KMS-11 (cell line): ENCODE measurements at regions not wholly inside any gene's neighbourhood (a gene's known extent, or its start where the extent isn't known, plus 50 kb on each side); places are given as distances from the start of the nearest gene placed in this dataset.

Source experiments
- H2AFZ ChIP-seq: fragments of 200-600 bp; sonication (generic); 2 replicates; pipeline ENCODE4 v1.6.1; 2016; ENCODE audit warnings: antibody characterized with exemption, mixed run types, low read depth
- H3K27ac ChIP-seq: fragments of 200-600 bp; sonication (generic); 2 replicates; pipeline ENCODE4 v1.6.1; 2016; ENCODE audit warnings: mild to moderate bottlenecking, mixed run types
- H3K27me3 ChIP-seq: fragments of 200-600 bp; sonication (generic); 2 replicates; pipeline ENCODE4 v1.6.1; 2017; ENCODE audit warnings: mild to moderate bottlenecking, low read depth, mixed run types, moderate library complexity; ENCODE audit not compliant: insufficient read depth
- H3K36me3 ChIP-seq: fragments of 200-600 bp; sonication (generic); 2 replicates; pipeline ENCODE4 v1.6.1; 2017; ENCODE audit warnings: mild to moderate bottlenecking, mixed run types; ENCODE audit not compliant: insufficient read depth
- H3K4me1 ChIP-seq: fragments of 200-600 bp; sonication (generic); 2 replicates; pipeline ENCODE4 v1.6.1; 2016; ENCODE audit warnings: mild to moderate bottlenecking, low read depth, mixed run types; ENCODE audit not compliant: poor library complexity, severe bottlenecking
- H3K4me2 ChIP-seq: fragments of 200-600 bp; sonication (generic); 2 replicates; pipeline ENCODE4 v1.7.0; 2016; ENCODE audit warnings: mild to moderate bottlenecking, mixed run types
- H3K4me3 ChIP-seq: fragments of 200-600 bp; sonication (generic); IDR thresholded peaks from 2 replicates; pipeline ENCODE4 v1.6.1; 2017; ENCODE audit warnings: low read depth, low read length, mixed read lengths; ENCODE audit not compliant: insufficient read depth
- H3K79me2 ChIP-seq: fragments of 200-600 bp; sonication (generic); 2 replicates; pipeline ENCODE4 v1.6.1; 2016; ENCODE audit warnings: low read depth, mixed run types; ENCODE audit not compliant: insufficient read depth
- H3K9ac ChIP-seq: fragments of 200-600 bp; sonication (generic); 2 replicates; pipeline ENCODE4 v1.6.1; 2016; ENCODE audit warnings: mild to moderate bottlenecking, mixed run types
- H4K20me1 ChIP-seq: fragments of 200-600 bp; sonication (generic); 2 replicates; pipeline ENCODE4 v1.6.1; 2016; ENCODE audit warnings: mild to moderate bottlenecking, mixed run types; ENCODE audit not compliant: insufficient read depth
- TF ChIP-seq, protein P1 (sequence below): fragments of 200-600 bp; sonication (generic); conservative IDR thresholded peaks from 2 replicates; pipeline ENCODE4 v1.6.1; 2017; ENCODE audit warnings: low read depth, mild to moderate bottlenecking, antibody characterized with exemption, low read length, moderate library complexity, mixed read lengths

DNA sequence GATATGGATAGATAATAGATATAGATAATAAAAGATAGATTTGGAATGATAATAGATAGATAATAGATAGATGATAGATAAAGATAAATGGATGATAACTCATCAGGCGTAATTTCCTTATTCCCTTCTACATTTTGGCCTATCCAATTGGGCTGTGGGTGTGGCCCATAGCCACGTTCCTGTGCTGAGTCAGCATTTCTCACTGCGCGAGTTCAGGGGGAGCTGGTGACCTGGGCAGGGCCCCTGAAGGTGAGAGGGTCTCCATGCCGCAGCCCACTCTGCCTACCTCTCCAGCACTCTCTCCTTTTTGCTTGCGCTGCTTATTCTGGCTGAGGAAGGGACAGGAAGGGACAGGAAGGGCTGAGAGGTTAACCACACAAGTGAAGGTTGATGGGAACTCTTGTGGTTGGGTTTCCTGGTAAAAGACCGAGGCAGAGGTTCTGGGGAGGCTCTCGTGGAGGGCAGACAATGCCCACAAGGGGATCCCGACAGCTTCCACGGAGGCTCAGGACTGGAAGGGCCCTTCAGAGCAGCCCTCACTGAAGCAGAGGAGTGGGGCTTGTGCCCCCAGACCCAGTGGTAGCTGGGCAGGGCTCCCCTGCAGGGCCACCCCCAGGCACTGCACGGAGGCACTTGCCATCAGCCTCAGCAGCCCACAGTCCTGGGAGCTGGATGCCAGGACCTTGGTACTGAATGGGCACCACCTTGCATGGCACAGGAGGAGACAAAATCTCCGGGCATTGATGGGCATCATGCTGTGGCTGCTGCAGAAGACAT lies 247.3 kb upstream of the PITRM1 start:
- no peaks in the 10 kb centered on the region for H4K20me1 ChIP-seq
- no peak overlapping the region for H3K9ac ChIP-seq
- no peaks in the 10 kb centered on the region for H3K79me2 ChIP-seq
- H3K27me3 ChIP-seq, result no peaks in the 10 kb centered on the region
- H3K27ac ChIP-seq, result no peak overlapping the region
- H3K36me3 ChIP-seq, result no peaks in the 10 kb centered on the region
- no peak overlapping the region for H3K4me3 ChIP-seq
- no peaks in the 10 kb centered on the region for H3K4me1 ChIP-seq
- TF ChIP-seq, protein P1, sequence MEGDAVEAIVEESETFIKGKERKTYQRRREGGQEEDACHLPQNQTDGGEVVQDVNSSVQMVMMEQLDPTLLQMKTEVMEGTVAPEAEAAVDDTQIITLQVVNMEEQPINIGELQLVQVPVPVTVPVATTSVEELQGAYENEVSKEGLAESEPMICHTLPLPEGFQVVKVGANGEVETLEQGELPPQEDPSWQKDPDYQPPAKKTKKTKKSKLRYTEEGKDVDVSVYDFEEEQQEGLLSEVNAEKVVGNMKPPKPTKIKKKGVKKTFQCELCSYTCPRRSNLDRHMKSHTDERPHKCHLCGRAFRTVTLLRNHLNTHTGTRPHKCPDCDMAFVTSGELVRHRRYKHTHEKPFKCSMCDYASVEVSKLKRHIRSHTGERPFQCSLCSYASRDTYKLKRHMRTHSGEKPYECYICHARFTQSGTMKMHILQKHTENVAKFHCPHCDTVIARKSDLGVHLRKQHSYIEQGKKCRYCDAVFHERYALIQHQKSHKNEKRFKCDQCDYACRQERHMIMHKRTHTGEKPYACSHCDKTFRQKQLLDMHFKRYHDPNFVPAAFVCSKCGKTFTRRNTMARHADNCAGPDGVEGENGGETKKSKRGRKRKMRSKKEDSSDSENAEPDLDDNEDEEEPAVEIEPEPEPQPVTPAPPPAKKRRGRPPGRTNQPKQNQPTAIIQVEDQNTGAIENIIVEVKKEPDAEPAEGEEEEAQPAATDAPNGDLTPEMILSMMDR, result no peak
- no peak overlapping the region for H2AFZ ChIP-seq
- no peak overlapping the region for H3K4me2 ChIP-seq

DNA sequence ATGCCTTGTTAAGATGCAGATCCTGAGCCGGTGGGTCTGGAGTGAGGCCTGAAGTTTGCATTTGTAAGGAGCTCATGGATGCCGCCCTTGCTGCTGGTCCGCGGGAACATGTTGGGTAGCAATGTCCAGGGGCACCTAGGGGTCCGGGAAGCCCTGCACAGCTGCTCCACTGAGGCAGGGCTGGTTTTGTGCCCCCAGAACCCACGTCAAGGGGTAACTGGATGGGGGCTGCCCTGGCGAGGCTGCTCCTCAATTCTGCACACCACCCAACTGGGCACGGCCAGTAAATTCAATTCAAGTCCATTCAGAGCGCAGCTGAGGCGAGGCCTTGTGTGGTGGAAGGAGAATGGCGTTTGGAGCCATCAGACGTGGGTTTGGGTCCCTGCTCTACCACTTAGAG lies 246.3 kb upstream of the PITRM1 start:
- no peak overlapping the region for H3K4me3 ChIP-seq
- no peak overlapping the region for H3K9ac ChIP-seq
- no peak overlapping the region for H3K27ac ChIP-seq
- TF ChIP-seq, protein P1, result no peak
- H3K79me2 ChIP-seq, result no peaks in the 10 kb centered on the region
- no peak overlapping the region for H2AFZ ChIP-seq
- no peaks in the 10 kb centered on the region for H4K20me1 ChIP-seq
- no peak overlapping the region for H3K4me2 ChIP-seq
- no peaks in the 10 kb centered on the region for H3K27me3 ChIP-seq
- no peaks in the 10 kb centered on the region for H3K36me3 ChIP-seq
- no peaks in the 10 kb centered on the region for H3K4me1 ChIP-seq

DNA sequence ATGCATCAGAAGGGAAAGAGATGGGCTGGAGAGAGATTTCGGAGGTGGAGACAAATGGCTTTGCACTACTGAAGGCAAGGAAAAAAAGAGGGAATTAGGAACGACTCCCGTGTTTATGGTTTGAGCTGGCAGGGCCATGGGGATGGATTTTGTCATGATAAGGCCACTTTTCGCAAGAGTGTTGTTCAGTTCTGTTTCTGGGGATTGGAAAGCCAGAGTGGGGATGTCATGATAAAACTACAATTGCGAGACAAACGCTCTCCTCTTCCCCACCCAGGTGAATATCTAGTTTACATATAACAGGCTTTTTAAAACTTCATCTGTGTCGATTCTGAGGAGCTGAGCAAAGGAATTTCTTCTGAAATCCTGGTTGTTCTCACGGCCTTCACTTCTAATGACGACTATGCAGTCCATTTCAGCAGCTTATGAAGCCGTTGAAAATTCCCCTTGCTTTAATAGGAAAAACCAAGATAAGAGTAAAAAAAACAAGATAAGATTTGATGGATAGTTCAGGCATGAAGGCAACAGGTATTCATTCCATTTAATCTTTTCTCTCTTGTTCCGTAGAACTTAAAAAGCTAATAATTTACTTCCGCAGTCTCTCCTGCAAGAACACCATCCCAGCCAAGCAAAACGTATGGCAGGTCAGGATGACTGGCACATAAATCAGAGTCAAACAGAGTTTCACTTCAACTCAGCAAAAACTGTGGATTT lies 245.6 kb upstream of the PITRM1 start:
- TF ChIP-seq, protein P1, result no peak

DNA sequence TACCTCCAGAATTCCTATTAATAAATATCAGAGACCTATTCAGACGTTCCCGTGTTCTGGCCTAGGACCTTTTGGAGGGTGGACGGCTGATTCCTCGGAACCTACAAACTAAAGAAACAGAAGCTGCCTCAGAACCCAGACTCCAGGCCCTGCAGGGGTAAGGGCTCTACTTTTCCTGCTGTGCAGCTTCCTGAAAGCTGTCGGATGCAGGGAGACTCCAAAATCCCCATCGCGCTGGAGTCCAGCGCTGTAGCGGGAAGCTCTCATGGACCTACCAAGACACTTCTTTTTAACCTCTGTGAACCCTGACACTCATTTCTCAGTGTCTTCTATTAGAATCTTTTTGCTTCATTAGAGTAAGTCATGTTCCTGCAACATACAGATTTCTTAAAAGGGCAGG lies 244.5 kb upstream of the PITRM1 start:
- no peaks in the 10 kb centered on the region for H3K36me3 ChIP-seq
- TF ChIP-seq, protein P1, result no peak
- no peaks in the 10 kb centered on the region for H3K27me3 ChIP-seq
- no peaks in the 10 kb centered on the region for H3K4me1 ChIP-seq
- no peak overlapping the region for H3K4me2 ChIP-seq
- H3K9ac ChIP-seq, result no peak overlapping the region
- H4K20me1 ChIP-seq, result no peaks in the 10 kb centered on the region
- H3K79me2 ChIP-seq, result no peaks in the 10 kb centered on the region
- H3K27ac ChIP-seq, result no peak overlapping the region
- H3K4me3 ChIP-seq, result no peak overlapping the region
- H2AFZ ChIP-seq, result no peak overlapping the region

More for the DNA sequence above, 245.6 kb upstream of the PITRM1 start:
- Histone ChIP-seq H3K36me3 (no peaks in the 10 kb centered on the region), H3K9ac (no peak overlapping the region), H2AFZ (no peak overlapping the region), H3K4me2 (no peak overlapping the region), H3K4me3 (no peak overlapping the region), H3K4me1 (no peaks in the 10 kb centered on the region), H3K27ac (no peak overlapping the region), H3K79me2 (no peaks in the 10 kb centered on the region), H3K27me3 (no peaks in the 10 kb centered on the region), H4K20me1 (no peaks in the 10 kb centered on the region)
